ENCODE measurements at regions not wholly inside any gene's neighbourhood (a gene's known extent, or its start where the extent isn't known, plus 50 kb on each side); places are given as distances from the start of the nearest gene placed in this dataset.

DNA sequence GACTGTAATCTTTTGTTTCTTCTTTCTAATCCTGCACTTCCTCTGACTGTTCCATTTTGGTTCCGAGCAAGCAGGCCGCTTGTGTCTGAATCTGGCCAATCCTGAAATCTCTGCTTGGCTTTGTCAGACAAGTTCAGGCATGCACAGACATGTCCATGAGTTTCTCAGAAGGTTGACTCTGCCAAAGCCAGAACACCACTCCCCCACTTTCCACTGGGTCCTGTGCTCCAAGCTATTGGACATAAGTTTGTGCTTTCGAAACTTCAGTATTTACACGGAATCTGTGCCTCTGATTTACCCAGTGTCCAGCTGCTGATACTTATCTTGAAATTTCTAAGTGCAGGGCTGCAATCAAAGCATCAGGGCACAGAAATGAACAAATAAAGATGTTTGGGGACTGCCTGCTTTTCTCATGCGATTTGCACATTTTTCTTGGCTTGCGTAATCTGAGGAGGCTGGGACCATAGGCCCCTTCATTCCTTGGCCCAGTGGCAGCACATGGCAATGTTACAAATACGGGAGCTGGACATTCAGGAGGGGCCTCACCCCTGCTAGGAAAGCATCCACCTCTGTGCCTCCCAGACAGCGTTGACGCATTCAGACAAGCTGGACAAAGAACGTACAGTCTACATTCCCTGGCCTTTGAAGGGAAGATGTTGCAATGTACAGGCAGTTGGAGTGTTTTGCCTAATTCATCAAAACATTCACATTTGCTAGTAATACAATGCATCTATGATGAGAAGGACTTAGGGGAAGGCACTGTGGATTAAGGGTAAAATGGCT lies 209.2 kb upstream of the PAPPA start:
- H4K20me1 ChIP-seq (ENCODE audit: insufficient read depth, low read depth, low read length): no peaks in the 10 kb centered on the region
- no peak overlapping the region for H3K4me3 ChIP-seq (ENCODE audit: low read length)
- no peak overlapping the region for H2AFZ ChIP-seq (ENCODE audit: low read length)
- no peaks in the 10 kb centered on the region for H3K27me3 ChIP-seq (ENCODE audit: low read length)
- H3K4me2 ChIP-seq (ENCODE audit: low read depth, low read length, poor library complexity, severe bottlenecking): no peak overlapping the region
- no peaks in the 10 kb centered on the region; the same call in 1 of the 2 replicates for H3K9me2 ChIP-seq (replicated peaks; ENCODE audit: insufficient read depth, low read length)
- no peaks in the 10 kb centered on the region for H3K36me3 ChIP-seq (ENCODE audit: insufficient read depth, low read length)
- no peaks in the 10 kb centered on the region for H3K4me1 ChIP-seq (ENCODE audit: low read length)
- no peak for DNase-seq
- H3K27ac ChIP-seq (ENCODE audit: low read length): no peak overlapping the region
- H3K9me3 ChIP-seq (ENCODE audit: low read length): no peaks in the 10 kb centered on the region
- H3K9ac ChIP-seq (ENCODE audit: low read length): no peak overlapping the region
- H3K79me2 ChIP-seq (ENCODE audit: low read length): no peaks in the 10 kb centered on the region

GRCh38 chr9:115945009-115945431 lies 208.6 kb upstream of the PAPPA start:
- no peak for DNase-seq
- H3K27me3 ChIP-seq (ENCODE audit: low read length): no peaks in the 10 kb centered on the region
- H3K9me2 ChIP-seq (replicated peaks; ENCODE audit: insufficient read depth, low read length): no peaks in the 10 kb centered on the region; the same call in 1 of the 2 replicates
- H3K9ac ChIP-seq (ENCODE audit: low read length): no peak overlapping the region
- no peak overlapping the region for H3K4me2 ChIP-seq (ENCODE audit: low read depth, low read length, poor library complexity, severe bottlenecking)
- no peaks in the 10 kb centered on the region for H4K20me1 ChIP-seq (ENCODE audit: insufficient read depth, low read depth, low read length)
- H3K4me1 ChIP-seq (ENCODE audit: low read length): no peaks in the 10 kb centered on the region
- H3K36me3 ChIP-seq (ENCODE audit: insufficient read depth, low read length): no peaks in the 10 kb centered on the region
- H2AFZ ChIP-seq (ENCODE audit: low read length): no peak overlapping the region
- H3K9me3 ChIP-seq (ENCODE audit: low read length): no peaks in the 10 kb centered on the region
- H3K27ac ChIP-seq (ENCODE audit: low read length): no peak overlapping the region
- H3K79me2 ChIP-seq (ENCODE audit: low read length): no peaks in the 10 kb centered on the region
- H3K4me3 ChIP-seq (ENCODE audit: low read length): no peak overlapping the region

- no peaks in the 10 kb centered on the region for H3K36me3 ChIP-seq (ENCODE audit: insufficient read depth, low read length)
- H3K4me3 ChIP-seq (ENCODE audit: low read length): no peak overlapping the region
- H4K20me1 ChIP-seq (ENCODE audit: insufficient read depth, low read depth, low read length): no peaks in the 10 kb centered on the region
- H3K4me2 ChIP-seq (ENCODE audit: low read depth, low read length, poor library complexity, severe bottlenecking): no peak overlapping the region
- H3K4me1 ChIP-seq (ENCODE audit: low read length): no peaks in the 10 kb centered on the region
- H3K79me2 ChIP-seq (ENCODE audit: low read length): no peaks in the 10 kb centered on the region
- no peak for DNase-seq
- no peaks in the 10 kb centered on the region; the same call in 1 of the 2 replicates for H3K9me2 ChIP-seq (replicated peaks; ENCODE audit: insufficient read depth, low read length)
- no peak overlapping the region for H2AFZ ChIP-seq (ENCODE audit: low read length)
- no peaks in the 10 kb centered on the region for H3K9me3 ChIP-seq (ENCODE audit: low read length)
- H3K9ac ChIP-seq (ENCODE audit: low read length): no peak overlapping the region
- no peaks in the 10 kb centered on the region for H3K27me3 ChIP-seq (ENCODE audit: low read length)
- H3K27ac ChIP-seq (ENCODE audit: low read length): no peak overlapping the region
These were observed 207.1 kb upstream of the PAPPA start for GRCh38 chr9:115946530-115946929.

GRCh38 chr9:115951977-115952376 lies 201.6 kb upstream of the PAPPA start:
- no peaks in the 10 kb centered on the region for H3K9me3 ChIP-seq (ENCODE audit: low read length)
- no peaks in the 10 kb centered on the region for H3K4me1 ChIP-seq (ENCODE audit: low read length)
- no peaks in the 10 kb centered on the region; the same call in 1 of the 2 replicates for H3K9me2 ChIP-seq (replicated peaks; ENCODE audit: insufficient read depth, low read length)
- H3K36me3 ChIP-seq (ENCODE audit: insufficient read depth, low read length): no peaks in the 10 kb centered on the region
- no peak overlapping the region for H3K4me3 ChIP-seq (ENCODE audit: low read length)
- no peak overlapping the region for H3K27ac ChIP-seq (ENCODE audit: low read length)
- no peak for DNase-seq
- no peak overlapping the region for H3K9ac ChIP-seq (ENCODE audit: low read length)
- H4K20me1 ChIP-seq (ENCODE audit: insufficient read depth, low read depth, low read length): no peaks in the 10 kb centered on the region
- H3K4me2 ChIP-seq (ENCODE audit: low read depth, low read length, poor library complexity, severe bottlenecking): no peak overlapping the region
- no peaks in the 10 kb centered on the region for H3K27me3 ChIP-seq (ENCODE audit: low read length)
- no peak overlapping the region for H2AFZ ChIP-seq (ENCODE audit: low read length)
- H3K79me2 ChIP-seq (ENCODE audit: low read length): no peaks in the 10 kb centered on the region

GRCh38 chr9:115952430-115953292 lies 200.9 kb upstream of the PAPPA start:
- Histone ChIP-seq H3K4me3 (ENCODE audit: low read length) (no peak overlapping the region), H3K9me2 (replicated peaks; ENCODE audit: insufficient read depth, low read length) (no peaks in the 10 kb centered on the region; the same call in 1 of the 2 replicates), H3K4me1 (ENCODE audit: low read length) (no peaks in the 10 kb centered on the region), H4K20me1 (ENCODE audit: insufficient read depth, low read depth, low read length) (no peaks in the 10 kb centered on the region), H3K79me2 (ENCODE audit: low read length) (no peaks in the 10 kb centered on the region), H3K27ac (ENCODE audit: low read length) (no peak overlapping the region), H3K27me3 (ENCODE audit: low read length) (no peaks in the 10 kb centered on the region), H3K36me3 (ENCODE audit: insufficient read depth, low read length) (no peaks in the 10 kb centered on the region), H3K9me3 (ENCODE audit: low read length) (no peaks in the 10 kb centered on the region), H3K4me2 (ENCODE audit: low read depth, low read length, poor library complexity, severe bottlenecking) (no peak overlapping the region), H2AFZ (ENCODE audit: low read length) (no peak overlapping the region), H3K9ac (ENCODE audit: low read length) (no peak overlapping the region)
- no peak for DNase-seq

DNA sequence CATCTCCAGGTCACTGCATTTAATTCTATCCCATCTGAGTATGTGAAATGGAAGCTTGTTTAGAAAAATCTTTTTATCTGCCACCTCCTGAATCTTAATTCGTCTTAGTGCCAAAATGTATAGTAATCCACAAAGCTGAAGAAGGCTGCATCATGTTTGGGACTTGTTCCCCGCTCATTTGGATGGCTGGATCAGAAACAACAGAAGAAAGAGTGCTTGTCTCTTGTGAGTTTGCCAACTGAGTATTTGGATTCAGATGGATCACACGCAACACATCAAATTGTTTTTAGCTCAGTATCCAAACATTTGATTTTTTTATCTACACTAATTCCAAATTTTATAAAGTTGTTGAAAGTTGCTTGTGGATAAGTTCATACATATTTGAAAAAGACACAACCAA lies 197.2 kb upstream of the PAPPA start:
- no peaks in the 10 kb centered on the region for H3K9me3 ChIP-seq (ENCODE audit: low read length)

DNA sequence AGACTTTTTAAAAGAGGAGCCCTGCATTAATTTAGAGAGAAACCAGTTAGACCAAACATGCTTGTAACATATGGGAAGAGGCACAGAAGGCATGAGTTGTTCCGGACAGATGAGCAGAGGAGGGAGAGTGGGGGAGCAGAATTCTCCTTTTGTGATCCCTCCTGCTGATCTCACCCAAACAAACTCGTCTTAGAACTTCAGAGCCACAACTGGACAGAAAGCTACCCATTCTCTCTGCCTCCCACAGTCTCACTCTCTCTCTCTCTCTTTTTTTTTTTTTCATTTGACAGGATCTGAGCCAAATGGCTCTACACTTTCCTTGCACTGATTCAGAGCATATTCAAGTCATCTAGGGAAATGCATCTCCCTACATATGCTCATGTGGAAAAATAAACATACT lies 196.0 kb upstream of the PAPPA start:
- Histone ChIP-seq H3K9ac (ENCODE audit: low read length) (no peak overlapping the region), H3K9me3 (ENCODE audit: low read length) (no peaks in the 10 kb centered on the region), H3K9me2 (replicated peaks; ENCODE audit: insufficient read depth, low read length) (no peaks in the 10 kb centered on the region), H3K4me2 (ENCODE audit: low read depth, low read length, poor library complexity, severe bottlenecking) (no peak overlapping the region), H3K27me3 (ENCODE audit: low read length) (no peaks in the 10 kb centered on the region), H2AFZ (ENCODE audit: low read length) (no peak overlapping the region), H3K79me2 (ENCODE audit: low read length) (no peaks in the 10 kb centered on the region), H3K4me3 (ENCODE audit: low read length) (no peak overlapping the region), H4K20me1 (ENCODE audit: insufficient read depth, low read depth, low read length) (no peaks in the 10 kb centered on the region), H3K4me1 (ENCODE audit: low read length) (no peaks in the 10 kb centered on the region), H3K27ac (ENCODE audit: low read length) (no peak overlapping the region), H3K36me3 (ENCODE audit: insufficient read depth, low read length) (no peaks in the 10 kb centered on the region)
- DNase-seq: no peak

More for the DNA sequence above, 197.2 kb upstream of the PAPPA start:
- no peak overlapping the region for H3K9ac ChIP-seq (ENCODE audit: low read length)
- H3K4me1 ChIP-seq (ENCODE audit: low read length): no peaks in the 10 kb centered on the region
- H4K20me1 ChIP-seq (ENCODE audit: insufficient read depth, low read depth, low read length): no peaks in the 10 kb centered on the region
- H3K79me2 ChIP-seq (ENCODE audit: low read length): no peaks in the 10 kb centered on the region
- H3K36me3 ChIP-seq (ENCODE audit: insufficient read depth, low read length): no peaks in the 10 kb centered on the region
- no peak overlapping the region for H2AFZ ChIP-seq (ENCODE audit: low read length)
- no peaks in the 10 kb centered on the region for H3K27me3 ChIP-seq (ENCODE audit: low read length)
- no peak overlapping the region for H3K4me2 ChIP-seq (ENCODE audit: low read depth, low read length, poor library complexity, severe bottlenecking)
- no peak for DNase-seq
- H3K27ac ChIP-seq (ENCODE audit: low read length): no peak overlapping the region
- no peaks in the 10 kb centered on the region for H3K9me2 ChIP-seq (replicated peaks; ENCODE audit: insufficient read depth, low read length)
- H3K4me3 ChIP-seq (ENCODE audit: low read length): no peak overlapping the region

- H2AFZ ChIP-seq (ENCODE audit: low read length): no peak overlapping the region
- no peaks in the 10 kb centered on the region for H3K27me3 ChIP-seq (ENCODE audit: low read length)
- H3K9me2 ChIP-seq (replicated peaks; ENCODE audit: insufficient read depth, low read length): no peaks in the 10 kb centered on the region
- no peaks in the 10 kb centered on the region for H3K79me2 ChIP-seq (ENCODE audit: low read length)
- H3K4me1 ChIP-seq (ENCODE audit: low read length): no peaks in the 10 kb centered on the region
- H3K36me3 ChIP-seq (ENCODE audit: insufficient read depth, low read length): no peaks in the 10 kb centered on the region
- no peak overlapping the region for H3K9ac ChIP-seq (ENCODE audit: low read length)
- H3K4me3 ChIP-seq (ENCODE audit: low read length): no peak overlapping the region
- no peak for DNase-seq
- H3K9me3 ChIP-seq (ENCODE audit: low read length): no peaks in the 10 kb centered on the region
- no peak overlapping the region for H3K27ac ChIP-seq (ENCODE audit: low read length)
- no peaks in the 10 kb centered on the region for H4K20me1 ChIP-seq (ENCODE audit: insufficient read depth, low read depth, low read length)
- no peak overlapping the region for H3K4me2 ChIP-seq (ENCODE audit: low read depth, low read length, poor library complexity, severe bottlenecking)
These were observed 188.8 kb upstream of the PAPPA start for GRCh38 chr9:115964710-115965347.

Data from Karpas-422 (cell line).